HepG2 (cell line): ENCODE measurements at regions not wholly inside any gene's neighbourhood (a gene's known extent, or its start where the extent isn't known, plus 50 kb on each side); places are given as distances from the start of the nearest gene placed in this dataset.

Experiments
- ATAC-seq: fragments of 200-7000 bp; cut with Tn5 transposase; 3 replicates; pipeline ENCODE4 v1.9.1; 2020; ENCODE audit warnings: mild to moderate bottlenecking, moderate library complexity
- BruUV-seq: library from RNA; stranded (reverse); fragments of 400-500 nt; replicated peaks from 2 replicates; lab custom pipeline; 2021; lab: Mats Ljungman, UMichigan
- CTCF ChIA-PET: fragments of 300-600 bp; formaldehyde crosslinking; extraction: SDS; loops from one replicate; lab custom pipeline; 2021; ENCODE audit warnings: low total read pairs, inconsistent platforms, low intra/inter-chr PET ratio; lab: Yijun Ruan, JAX
- POLR2A ChIA-PET: fragments of 350-600 bp; sonication (Branson Sonifier 250); formaldehyde crosslinking; loops from one replicate; lab custom pipeline; 2020; ENCODE audit warnings: antibody characterized with exemption, inconsistent platforms; lab: Yijun Ruan, JAX
- DNase-seq: peaks from one replicate; pipeline ENCODE4 v3.0.0-alpha.2; 2015; ENCODE audit warnings: low spot score
- FAIRE-seq: peaks from 3 replicates; lab custom pipeline; 2011; peaks lifted over from hg19 to GRCh38; lab: Jason Lieb, UNC
- H2AFZ ChIP-seq: one replicate; pipeline ENCODE4 v1.6.1; 2011; ENCODE audit warnings: low read length, inconsistent platforms
- H3K27ac ChIP-seq: fragments of 300-600 bp; 3 replicates; pipeline ENCODE4 v1.8.0; 2011; ENCODE audit warnings: mixed run types, mild to moderate bottlenecking, mixed read lengths, low read length, inconsistent platforms; ENCODE audit not compliant: insufficient read depth; ENCODE audit errors: extremely low read length
- H3K27me3 ChIP-seq, 2 experiments: fragments of 200-600 bp in 1 of 2; 2 replicates in 1 of 2; 3 replicates in 1 of 2; pipeline versions ENCODE4 v1.6.0 to v1.8.0; 2011; ENCODE audit warnings: low read length in 2 of 2, mild to moderate bottlenecking in 2 of 2, moderate library complexity in 2 of 2, inconsistent platforms in 1 of 2; ENCODE audit not compliant: insufficient read depth in 2 of 2, control insufficient read depth in 1 of 2
- H3K36me3 ChIP-seq, 2 experiments: fragments of 200-600 bp in 1 of 2; replicated peaks in 1 of 2; 2 replicates in 1 of 2; 3 replicates in 1 of 2; pipeline versions ENCODE4 v1.5.1 to v1.8.0; 2011; ENCODE audit warnings: low read length in 2 of 2, inconsistent platforms in 1 of 2; ENCODE audit not compliant: insufficient read depth in 2 of 2, control insufficient read depth in 1 of 2
- H3K4me1 ChIP-seq: 2 replicates; pipeline ENCODE4 v1.5.1; 2012; ENCODE audit warnings: low read length, inconsistent platforms; ENCODE audit not compliant: insufficient read depth
- H3K4me2 ChIP-seq: 2 replicates; pipeline ENCODE4 v1.6.0; 2011; ENCODE audit warnings: low read depth, low read length, inconsistent platforms
- H3K4me3 ChIP-seq, 3 experiments: fragments of 200-600 bp in 1 of 3; sonication (generic), shearing (Covaris generic) in 1 of 3; replicated peaks in 1 of 3; 2 replicates each; pipeline ENCODE4 v1.5.1; 2011 to 2016; ENCODE audit warnings: low read length in 3 of 3, inconsistent platforms in 2 of 3, low read depth in 2 of 3, mild to moderate bottlenecking in 2 of 3, control low read depth in 1 of 3, mixed read lengths in 1 of 3; ENCODE audit not compliant: insufficient read depth in 1 of 3
- H3K79me2 ChIP-seq: one replicate; pipeline ENCODE4 v1.6.1; 2011; ENCODE audit warnings: low read length, inconsistent platforms; ENCODE audit not compliant: insufficient read depth
- H3K9ac ChIP-seq: 2 replicates; pipeline ENCODE4 v1.6.0; 2011; ENCODE audit warnings: mild to moderate bottlenecking, low read depth, low read length, inconsistent platforms; ENCODE audit not compliant: insufficient read depth
- H3K9me3 ChIP-seq: 2 replicates; pipeline ENCODE4 v1.5.1; 2012; ENCODE audit warnings: mild to moderate bottlenecking, low read length
- H4K20me1 ChIP-seq: 2 replicates; pipeline ENCODE4 v1.6.0; 2011; ENCODE audit warnings: inconsistent platforms, mild to moderate bottlenecking, low read length, moderate library complexity; ENCODE audit not compliant: insufficient read depth
- CTCF ChIP-seq: sonication (generic); formaldehyde crosslinking; IDR thresholded peaks from 2 replicates; pipeline ENCODE4 v1.5.0; 2020; ENCODE audit warnings: mild to moderate bottlenecking, missing genetic modification reagents, moderate library complexity
- E2F2 ChIP-seq: sonication (generic); formaldehyde crosslinking; IDR thresholded peaks from 2 replicates; pipeline ENCODE4 v1.4.0; 2020; ENCODE audit warnings: missing genetic modification reagents, borderline replicate concordance
- GATA4 ChIP-seq: sonication (generic); IDR thresholded peaks from 2 replicates; pipeline ENCODE4 v1.6.1; 2016; ENCODE audit warnings: antibody characterized with exemption, low read depth, borderline replicate concordance
- HNRNPK ChIP-seq: fragments of 200-400 bp; formaldehyde crosslinking; IDR thresholded peaks from 2 replicates; pipeline ENCODE4 v1.6.1; 2018; ENCODE audit warnings: low read length, low read depth, moderate library complexity, mild to moderate bottlenecking; ENCODE audit not compliant: poor library complexity, severe bottlenecking
- WGBS: methylation state at CpG from one replicate; pipeline ENCODE4 v1.1.6; 2017; ENCODE audit warnings: low lambda C conversion rate; 5-methylcytosine and 5-hydroxymethylcytosine counted together
- in situ Hi-C: cut with HindIII; loops from 2 replicates; pipeline ENCODE4 v1.10.0; 2017; ENCODE audit warnings: low pct_unique_long_range_greater_than_20kb; ENCODE audit not compliant: extremely low pct_ligation_motif_present
- intact Hi-C: fragments of 100-400 bp; cut with micrococcal nuclease; formaldehyde crosslinking; loops from one replicate; pipeline ENCODE4 v1.10.0; 2022; ENCODE audit not compliant: unreplicated experiment

- TF ChIP-seq CTCF (CRISPR knock-in tag) = peak; percentile 70
- no peak for TF ChIP-seq E2F2 (CRISPR knock-in tag)
Observed at GRCh38 chr2:51710222-51710621, 678.3 kb upstream of the NRXN1 start (continued).

- Histone ChIP-seq H3K79me2 (no peaks in the 10 kb centered on the region), H2AFZ (no peak overlapping the region), H3K27me3 (no peaks in the 10 kb centered on the region), H3K27ac (no peak overlapping the region), H3K4me1 (no peaks in the 10 kb centered on the region), H3K4me3 (no peak overlapping the region), H4K20me1 (no peaks in the 10 kb centered on the region), H3K9me3 (peaks cover 9% of the 10 kb centered on the region; the same call in 1 of the 2 replicates), H3K36me3 (no peaks in the 10 kb centered on the region), H3K4me2 (no peak overlapping the region), H3K9ac (no peak overlapping the region)
- intact Hi-C loops = no loop called here
- BruUV-seq = no TSS peak
- CTCF ChIA-PET = no interaction called here
- WGBS = 20% methylated on average over 3 of the region's 3 CpGs
- TF ChIP-seq GATA4 (no peak), HNRNPK (peak; percentile 95)
- POLR2A ChIA-PET = no interaction called here
- ATAC-seq (no peak), FAIRE-seq (no peak), DNase-seq (no peak)
- in situ Hi-C loops = loop anchor here (25.0 kb wide), 1 partner anchor 1170 kb away; no protein-coding TSS in a partner anchor
Observed at GRCh38 chr2:51707625-51708024, 675.7 kb upstream of the NRXN1 start.
